ENCODE measurements at regions not wholly inside any gene's neighbourhood (a gene's known extent, or its start where the extent isn't known, plus 50 kb on each side); places are given as distances from the start of the nearest gene placed in this dataset.

- H3K79me2 ChIP-seq: no peaks in the 10 kb centered on the region
- no peak for TF ChIP-seq CTCF (IDR thresholded peaks at IDR 0.05; ENCODE audit: poor library complexity)
- no peak for TF ChIP-seq EZH2phosphoT487 (IDR thresholded peaks at IDR 0.05; ENCODE audit: low read depth, severe bottlenecking, unreplicated experiment)
- no peak for TF ChIP-seq EZH2 (IDR thresholded peaks at IDR 0.05; ENCODE audit: borderline replicate concordance)
- no peak overlapping the region for H3K27ac ChIP-seq
- no peaks in the 10 kb centered on the region for H4K20me1 ChIP-seq (ENCODE audit: insufficient read depth, poor library complexity, severe bottlenecking)
- no peak overlapping the region for H2AFZ ChIP-seq
- DNase-seq (ENCODE audit: low spot score): no peak
- no peaks in the 10 kb centered on the region for H3K36me3 ChIP-seq (replicated peaks; ENCODE audit: insufficient read depth, low read depth)
- no peaks in the 10 kb centered on the region for H3K27me3 ChIP-seq
- no peaks in the 10 kb centered on the region for H3K4me1 ChIP-seq (ENCODE audit: insufficient read depth)
- 63% methylated on average over 1 of the region's 1 CpG for WGBS (ENCODE audit: low lambda C conversion rate, missing lambda C conversion rate)
- H3K4me2 ChIP-seq: no peak overlapping the region
- no peaks in the 10 kb centered on the region for H3K9me3 ChIP-seq (ENCODE audit: low read depth)
- no peak overlapping the region for H3K4me3 ChIP-seq
- H3K9me2 ChIP-seq (replicated peaks; ENCODE audit: insufficient read depth): no peaks in the 10 kb centered on the region
Observed at GRCh38 chr16:51940183-51940582, 606.8 kb downstream of the TOX3 start.

- no peak for TF ChIP-seq EZH2phosphoT487 (IDR thresholded peaks at IDR 0.05; ENCODE audit: low read depth, severe bottlenecking, unreplicated experiment)
- no peak for TF ChIP-seq CTCF (IDR thresholded peaks at IDR 0.05; ENCODE audit: poor library complexity)
- TF ChIP-seq EZH2 (IDR thresholded peaks at IDR 0.05; ENCODE audit: borderline replicate concordance): no peak
- H3K4me3 ChIP-seq: no peak overlapping the region
- no peaks in the 10 kb centered on the region for H3K9me3 ChIP-seq (ENCODE audit: low read depth)
- no peaks in the 10 kb centered on the region for H4K20me1 ChIP-seq (ENCODE audit: insufficient read depth, poor library complexity, severe bottlenecking)
- no peak overlapping the region for H3K27ac ChIP-seq
- DNase-seq (ENCODE audit: low spot score): no peak
- H2AFZ ChIP-seq: no peak overlapping the region
- no peaks in the 10 kb centered on the region for H3K9me2 ChIP-seq (replicated peaks; ENCODE audit: insufficient read depth)
- no peaks in the 10 kb centered on the region for H3K36me3 ChIP-seq (replicated peaks; ENCODE audit: insufficient read depth, low read depth)
- H3K4me1 ChIP-seq (ENCODE audit: insufficient read depth): no peaks in the 10 kb centered on the region
- no peaks in the 10 kb centered on the region for H3K79me2 ChIP-seq
- WGBS (ENCODE audit: low lambda C conversion rate, missing lambda C conversion rate): 48% methylated on average over 7 of the region's 7 CpGs
- H3K4me2 ChIP-seq: no peak overlapping the region
- H3K27me3 ChIP-seq: no peaks in the 10 kb centered on the region
Observed at GRCh38 chr16:51939378-51939871, 607.5 kb downstream of the TOX3 start.

GRCh38 chr16:51938861-51939260, 608.1 kb downstream of the TOX3 start:
- TF ChIP-seq EZH2 (IDR thresholded peaks at IDR 0.05; ENCODE audit: borderline replicate concordance): no peak
- TF ChIP-seq EZH2phosphoT487 (IDR thresholded peaks at IDR 0.05; ENCODE audit: low read depth, severe bottlenecking, unreplicated experiment): no peak
- no peak for TF ChIP-seq CTCF (IDR thresholded peaks at IDR 0.05; ENCODE audit: poor library complexity)
- no peaks in the 10 kb centered on the region for H3K4me1 ChIP-seq (ENCODE audit: insufficient read depth)
- no peaks in the 10 kb centered on the region for H3K79me2 ChIP-seq
- H3K9me3 ChIP-seq (ENCODE audit: low read depth): no peaks in the 10 kb centered on the region
- no peaks in the 10 kb centered on the region for H3K9me2 ChIP-seq (replicated peaks; ENCODE audit: insufficient read depth)
- DNase-seq (ENCODE audit: low spot score): no peak
- H3K4me2 ChIP-seq: no peak overlapping the region
- H3K27ac ChIP-seq: no peak overlapping the region
- whole genome bisulfite sequencing (ENCODE audit: low lambda C conversion rate, missing lambda C conversion rate): 74% methylated on average over 3 of the region's 3 CpGs
- no peak overlapping the region for H2AFZ ChIP-seq
- no peaks in the 10 kb centered on the region for H3K36me3 ChIP-seq (replicated peaks; ENCODE audit: insufficient read depth, low read depth)
- H4K20me1 ChIP-seq (ENCODE audit: insufficient read depth, poor library complexity, severe bottlenecking): no peaks in the 10 kb centered on the region
- no peaks in the 10 kb centered on the region for H3K27me3 ChIP-seq
- H3K4me3 ChIP-seq: no peak overlapping the region

- H4K20me1 ChIP-seq (ENCODE audit: insufficient read depth, poor library complexity, severe bottlenecking): no peaks in the 10 kb centered on the region
- no peaks in the 10 kb centered on the region for H3K4me1 ChIP-seq (ENCODE audit: insufficient read depth)
- WGBS (ENCODE audit: low lambda C conversion rate, missing lambda C conversion rate): 87% methylated on average over 6 of the region's 6 CpGs
- no peak overlapping the region for H2AFZ ChIP-seq
- H3K4me2 ChIP-seq: no peak overlapping the region
- no peaks in the 10 kb centered on the region for H3K9me3 ChIP-seq (ENCODE audit: low read depth)
- no peaks in the 10 kb centered on the region for H3K9me2 ChIP-seq (replicated peaks; ENCODE audit: insufficient read depth)
- H3K27ac ChIP-seq: no peak overlapping the region
- TF ChIP-seq EZH2 (IDR thresholded peaks at IDR 0.05; ENCODE audit: borderline replicate concordance): no peak
- no peak for TF ChIP-seq CTCF (IDR thresholded peaks at IDR 0.05; ENCODE audit: poor library complexity)
- TF ChIP-seq EZH2phosphoT487 (IDR thresholded peaks at IDR 0.05; ENCODE audit: low read depth, severe bottlenecking, unreplicated experiment): no peak
- H3K36me3 ChIP-seq (replicated peaks; ENCODE audit: insufficient read depth, low read depth): no peaks in the 10 kb centered on the region
- H3K4me3 ChIP-seq: no peak overlapping the region
- DNase-seq (ENCODE audit: low spot score): no peak
- no peaks in the 10 kb centered on the region for H3K79me2 ChIP-seq
- peaks cover 3% of the 10 kb centered on the region for H3K27me3 ChIP-seq
Observed at GRCh38 chr16:51937771-51938170, 609.2 kb downstream of the TOX3 start.
